ENCODE measurements at regions not wholly inside any gene's neighbourhood (a gene's known extent, or its start where the extent isn't known, plus 50 kb on each side); places are given as distances from the start of the nearest gene placed in this dataset.

DNA sequence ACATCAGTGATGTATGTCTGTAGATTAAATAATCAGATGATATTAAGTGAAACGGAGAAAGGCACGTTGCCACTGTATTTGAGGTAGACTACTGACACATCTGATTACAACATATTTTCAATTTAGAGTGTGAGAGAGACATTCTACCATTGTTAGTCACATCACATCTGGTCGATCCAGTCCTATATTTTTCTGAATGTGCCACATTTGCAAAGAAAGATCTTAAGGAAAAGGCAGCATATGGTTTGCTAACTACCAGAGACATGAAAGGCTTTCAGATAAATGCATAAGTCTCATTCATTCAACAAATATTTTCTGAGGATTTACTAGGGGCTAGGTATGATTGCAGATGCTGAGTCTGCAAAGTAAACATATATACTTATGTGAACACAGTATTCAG, 114.3 kb upstream of the RUNX1 start:
- FAIRE-seq: no peak
- H3K79me2 ChIP-seq (ENCODE audit: control insufficient read depth, insufficient read depth, low read length): no peaks in the 10 kb centered on the region
- dilution Hi-C loops (cut with MboI; ENCODE audit: extremely low pct_ligation_motif_present, low sequenced_read_pairs) (no loop called here), intact Hi-C loops (cut with micrococcal nuclease) (no loop called here)
- POLR2A ChIA-PET: no interaction called here
- H4K20me1 ChIP-seq (replicated peaks; ENCODE audit: control insufficient read depth, extremely low read depth, insufficient read depth, low read length): no peaks in the 10 kb centered on the region
- TF ChIP-seq POLR2A (IDR thresholded peaks at IDR 0.05; ENCODE audit: low read depth, low read length) (no peak), FOS (IDR thresholded peaks at IDR 0.05; ENCODE audit: borderline replicate concordance, insufficient read depth, low read length) (no peak), GATA2 (IDR thresholded peaks at IDR 0.05; ENCODE audit: insufficient read depth, insufficient read length, low read depth, low read length) (no peak), JUN (IDR thresholded peaks at IDR 0.05; ENCODE audit: borderline replicate concordance, insufficient read depth, insufficient read length, low read depth) (no peak)
- BruUV-seq (replicated peaks): no TSS peak
- no peaks in the 10 kb centered on the region for H3K4me1 ChIP-seq (ENCODE audit: control insufficient read depth, extremely low read depth, insufficient read depth, low read length)
- no peak overlapping the region for H3K4me3 ChIP-seq (replicated peaks in 1 of 3; ENCODE audit: insufficient read depth in 1 of 3, low read depth in 1 of 3, low read length in 3 of 3)
- no peak overlapping the region for H2AFZ ChIP-seq (ENCODE audit: low read depth, low read length)
- no peak overlapping the region for H3K4me2 ChIP-seq (ENCODE audit: insufficient read depth, low read length)
- H3K9me3 ChIP-seq (replicated peaks; ENCODE audit: control insufficient read depth, insufficient read depth, low read length): no peaks in the 10 kb centered on the region
- no peak for DNase-seq (ENCODE audit: low read depth, low spot score)
- peaks cover 1 to 6% of the 10 kb centered on the region in 2 experiments for H3K27me3 ChIP-seq (ENCODE audit: control insufficient read depth in 2 of 2, insufficient read depth in 2 of 2, low read length in 2 of 2)
- CTCF ChIA-PET: no interaction called here
- H3K27ac ChIP-seq (ENCODE audit: insufficient read depth, low read depth, low read length): no peak overlapping the region
- H3K36me3 ChIP-seq (ENCODE audit: control insufficient read depth in 2 of 2, extremely low read depth in 1 of 2, insufficient read depth in 2 of 2, low read length in 2 of 2): no peaks in the 10 kb centered on the region
- no peak overlapping the region for H3K9ac ChIP-seq (replicated peaks; ENCODE audit: extremely low read depth, insufficient read depth, low read length)
- no peaks in the 10 kb centered on the region for H3K9me1 ChIP-seq (replicated peaks; ENCODE audit: control insufficient read depth, extremely low read depth, insufficient read depth, low read length)

DNA sequence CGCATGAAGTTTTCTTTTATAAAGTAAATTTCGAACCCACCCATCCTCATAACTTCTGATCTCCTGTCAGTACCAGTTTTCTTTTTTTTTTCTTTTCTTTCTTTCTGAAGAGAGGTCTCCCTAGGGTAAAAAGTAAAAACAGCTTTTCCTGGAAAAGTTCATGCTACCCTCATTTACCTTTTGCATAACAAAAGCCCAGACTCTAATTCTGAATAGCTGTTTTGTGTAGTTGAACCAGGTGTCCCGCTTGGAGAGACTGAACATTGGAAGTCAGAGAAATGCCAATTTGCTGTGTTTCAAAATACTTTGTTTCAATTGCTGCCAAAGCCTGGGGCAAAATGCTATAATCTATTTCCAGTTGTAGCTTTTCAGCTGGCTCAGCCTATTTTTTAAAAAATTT, 113.7 kb upstream of the RUNX1 start:
- Histone ChIP-seq H3K9me1 (replicated peaks; ENCODE audit: control insufficient read depth, extremely low read depth, insufficient read depth, low read length) (no peaks in the 10 kb centered on the region), H4K20me1 (replicated peaks; ENCODE audit: control insufficient read depth, extremely low read depth, insufficient read depth, low read length) (no peaks in the 10 kb centered on the region), H3K9ac (replicated peaks; ENCODE audit: extremely low read depth, insufficient read depth, low read length) (no peak overlapping the region), H3K27me3 (ENCODE audit: control insufficient read depth in 2 of 2, insufficient read depth in 2 of 2, low read length in 2 of 2) (peaks cover 0 to 6% of the 10 kb centered on the region in 2 experiments), H2AFZ (ENCODE audit: low read depth, low read length) (no peak overlapping the region), H3K79me2 (ENCODE audit: control insufficient read depth, insufficient read depth, low read length) (no peaks in the 10 kb centered on the region), H3K36me3 (ENCODE audit: control insufficient read depth in 2 of 2, extremely low read depth in 1 of 2, insufficient read depth in 2 of 2, low read length in 2 of 2) (no peaks in the 10 kb centered on the region), H3K4me2 (ENCODE audit: insufficient read depth, low read length) (no peak overlapping the region), H3K4me1 (ENCODE audit: control insufficient read depth, extremely low read depth, insufficient read depth, low read length) (no peaks in the 10 kb centered on the region), H3K4me3 (replicated peaks in 1 of 3; ENCODE audit: insufficient read depth in 1 of 3, low read depth in 1 of 3, low read length in 3 of 3) (no peak overlapping the region), H3K9me3 (replicated peaks; ENCODE audit: control insufficient read depth, insufficient read depth, low read length) (no peaks in the 10 kb centered on the region), H3K27ac (ENCODE audit: insufficient read depth, low read depth, low read length) (no peak overlapping the region)
- ChIA-PET CTCF (no interaction called here), POLR2A (no interaction called here)
- intact Hi-C loops (cut with micrococcal nuclease) (no loop called here), dilution Hi-C loops (cut with MboI; ENCODE audit: extremely low pct_ligation_motif_present, low sequenced_read_pairs) (no loop called here)
- BruUV-seq (replicated peaks): no TSS peak
- TF ChIP-seq MYC (IDR thresholded peaks at IDR 0.05; ENCODE audit: low read depth, low read length) (no peak), JUN (IDR thresholded peaks at IDR 0.05; ENCODE audit: borderline replicate concordance, insufficient read depth, insufficient read length, low read depth) (no peak), GATA2 (IDR thresholded peaks at IDR 0.05; ENCODE audit: insufficient read depth, insufficient read length, low read depth, low read length) (no peak)
- TF ChIP-seq, protein P1, sequence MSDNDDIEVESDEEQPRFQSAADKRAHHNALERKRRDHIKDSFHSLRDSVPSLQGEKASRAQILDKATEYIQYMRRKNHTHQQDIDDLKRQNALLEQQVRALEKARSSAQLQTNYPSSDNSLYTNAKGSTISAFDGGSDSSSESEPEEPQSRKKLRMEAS (IDR thresholded peaks at IDR 0.05; ENCODE audit: insufficient read depth, insufficient read length): no peak
- TF ChIP-seq, protein P2, sequence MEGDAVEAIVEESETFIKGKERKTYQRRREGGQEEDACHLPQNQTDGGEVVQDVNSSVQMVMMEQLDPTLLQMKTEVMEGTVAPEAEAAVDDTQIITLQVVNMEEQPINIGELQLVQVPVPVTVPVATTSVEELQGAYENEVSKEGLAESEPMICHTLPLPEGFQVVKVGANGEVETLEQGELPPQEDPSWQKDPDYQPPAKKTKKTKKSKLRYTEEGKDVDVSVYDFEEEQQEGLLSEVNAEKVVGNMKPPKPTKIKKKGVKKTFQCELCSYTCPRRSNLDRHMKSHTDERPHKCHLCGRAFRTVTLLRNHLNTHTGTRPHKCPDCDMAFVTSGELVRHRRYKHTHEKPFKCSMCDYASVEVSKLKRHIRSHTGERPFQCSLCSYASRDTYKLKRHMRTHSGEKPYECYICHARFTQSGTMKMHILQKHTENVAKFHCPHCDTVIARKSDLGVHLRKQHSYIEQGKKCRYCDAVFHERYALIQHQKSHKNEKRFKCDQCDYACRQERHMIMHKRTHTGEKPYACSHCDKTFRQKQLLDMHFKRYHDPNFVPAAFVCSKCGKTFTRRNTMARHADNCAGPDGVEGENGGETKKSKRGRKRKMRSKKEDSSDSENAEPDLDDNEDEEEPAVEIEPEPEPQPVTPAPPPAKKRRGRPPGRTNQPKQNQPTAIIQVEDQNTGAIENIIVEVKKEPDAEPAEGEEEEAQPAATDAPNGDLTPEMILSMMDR (IDR thresholded peaks at IDR 0.05; ENCODE audit: extremely low read depth in 1 of 2, insufficient read depth in 1 of 2, low read depth in 1 of 2, low read length in 2 of 2): no peak
- no peak for DNase-seq (ENCODE audit: low read depth, low spot score)
- no peak for FAIRE-seq

Measured in endothelial cell of umbilical vein (primary cell).